Stomach (tissue), 8 donors: ENCODE measurements at regions not wholly inside any gene's neighbourhood (a gene's known extent, or its start where the extent isn't known, plus 50 kb on each side); places are given as distances from the start of the nearest gene placed in this dataset.

Experiments used
- DNase-seq, 2 donors: peaks; one replicate each; pipeline versions ENCODE4 v3.0.0 to v3.0.0-alpha.2; 2013 to 2019
- H3K27ac ChIP-seq, 5 donors: fragments of 200-600 bp in 4 of 5; sonication (generic) in 4 of 5; one replicate each; pipeline ENCODE4 v1.5.1; 2013 to 2019; ENCODE audit warnings: mild to moderate bottlenecking in 1 of 5, moderate library complexity in 1 of 5
- H3K27me3 ChIP-seq, 3 donors: fragments of 200-600 bp; sonication (generic); one replicate each; pipeline ENCODE4 v1.5.1; 2017 to 2019; ENCODE audit warnings: mixed run types in 1 of 3
- H3K36me3 ChIP-seq, 4 donors: fragments of 200-600 bp; sonication (generic); 1 replicate in 3 of 4; 2 replicates in 1 of 4; pipeline ENCODE4 v1.5.1; 2016 to 2019
- H3K4me1 ChIP-seq, 4 donors: fragments of 200-600 bp; sonication (generic); one replicate each; pipeline ENCODE4 v1.5.1; 2016 to 2019
- H3K4me3 ChIP-seq, 4 donors: fragments of 200-600 bp; sonication (generic) in 3 of 4; one replicate each; pipeline ENCODE4 v1.5.1; 2016 to 2019; ENCODE audit warnings: mild to moderate bottlenecking in 1 of 4
- H3K9me3 ChIP-seq, 4 donors: fragments of 200-600 bp; sonication (generic); one replicate each; pipeline ENCODE4 v1.5.1; 2016 to 2019
- EP300 ChIP-seq: sonication (generic); formaldehyde crosslinking; IDR thresholded peaks from one replicate; pipeline ENCODE4 v1.6.1; 2017; ENCODE audit warnings: antibody characterized with exemption
- POLR2A ChIP-seq, 4 donors: fragments of 450-650 bp; IDR thresholded peaks; one replicate each; pipeline ENCODE4 v1.6.1; 2016; ENCODE audit warnings: antibody characterized with exemption in 4 of 4, control low read depth in 2 of 4, mild to moderate bottlenecking in 1 of 4, moderate library complexity in 1 of 4
- POLR2AphosphoS5 ChIP-seq, 3 donors: sonication (generic); formaldehyde crosslinking; IDR thresholded peaks; one replicate each; pipeline ENCODE4 v1.6.1; 2016; ENCODE audit warnings: antibody characterized with exemption in 3 of 3
- WGBS, 5 donors: extraction: QIAGEN DNeasy Blood & Tissue Kit in 3 of 5; methylation state at CpG; one replicate each; pipeline versions ENCODE4 v1.1.5 to v1.1.7; 2013 to 2018; 5-methylcytosine and 5-hydroxymethylcytosine counted together
- intact Hi-C: fragments of 100-400 bp; cut with DNase I; formaldehyde crosslinking; loops from one replicate; pipeline ENCODE4 v1.15.1; 2023; ENCODE audit warnings: low total_unique reads
- TF ChIP-seq, protein P1 (sequence below), 7 experiments: fragments of 450-650 bp in 4 of 7; fragments of 200-600 bp in 3 of 7; sonication (generic) in 3 of 7; IDR thresholded peaks; one replicate each; pipeline ENCODE4 v1.5.1; 2016 to 2019; ENCODE audit warnings: antibody characterized with exemption in 7 of 7, control low read depth in 2 of 7, mild to moderate bottlenecking in 1 of 7
- donor health status: healthy with polysubstance abuse.
- donor health status: Bipolar disorder and iron deficiency.
- donor health status: healthy.

DNA sequence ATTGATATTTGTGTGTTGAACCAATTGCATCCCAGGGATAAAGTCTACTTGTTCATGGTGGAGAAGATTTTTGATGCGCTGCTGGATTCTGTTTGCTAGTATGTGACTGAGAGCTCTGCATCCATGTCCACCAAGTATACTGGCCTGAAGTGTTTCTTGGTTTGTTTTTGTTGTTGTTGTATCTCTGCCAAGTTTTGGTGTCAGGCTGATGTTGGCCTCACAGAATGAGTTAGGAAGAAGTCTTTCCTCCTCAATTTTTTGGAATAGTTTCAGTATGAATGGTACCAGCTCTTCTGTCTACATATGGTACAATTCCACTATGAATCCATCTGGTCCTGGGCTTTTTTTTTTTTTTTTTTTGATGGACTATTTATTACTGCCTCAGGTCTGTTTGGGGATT, 50.9 kb upstream of the OSTN start:
- H3K27ac ChIP-seq, result no peak overlapping the region
- intact Hi-C loops, result no loop called here
- H3K4me1 ChIP-seq, result no peaks in the 10 kb centered on the region
- H3K27me3 ChIP-seq, result no peaks in the 10 kb centered on the region
- no peak for DNase-seq
- 77 to 100% (median 95%) methylated on average over 1 of the region's 1 CpG for WGBS, 5 donors
- no peak overlapping the region for H3K4me3 ChIP-seq
- H3K9me3 ChIP-seq, result peaks cover 0 to 3% (median 0%) of the 10 kb centered on the region in 4 donors
- H3K36me3 ChIP-seq, result no peaks in the 10 kb centered on the region
- TF ChIP-seq, protein P1, sequence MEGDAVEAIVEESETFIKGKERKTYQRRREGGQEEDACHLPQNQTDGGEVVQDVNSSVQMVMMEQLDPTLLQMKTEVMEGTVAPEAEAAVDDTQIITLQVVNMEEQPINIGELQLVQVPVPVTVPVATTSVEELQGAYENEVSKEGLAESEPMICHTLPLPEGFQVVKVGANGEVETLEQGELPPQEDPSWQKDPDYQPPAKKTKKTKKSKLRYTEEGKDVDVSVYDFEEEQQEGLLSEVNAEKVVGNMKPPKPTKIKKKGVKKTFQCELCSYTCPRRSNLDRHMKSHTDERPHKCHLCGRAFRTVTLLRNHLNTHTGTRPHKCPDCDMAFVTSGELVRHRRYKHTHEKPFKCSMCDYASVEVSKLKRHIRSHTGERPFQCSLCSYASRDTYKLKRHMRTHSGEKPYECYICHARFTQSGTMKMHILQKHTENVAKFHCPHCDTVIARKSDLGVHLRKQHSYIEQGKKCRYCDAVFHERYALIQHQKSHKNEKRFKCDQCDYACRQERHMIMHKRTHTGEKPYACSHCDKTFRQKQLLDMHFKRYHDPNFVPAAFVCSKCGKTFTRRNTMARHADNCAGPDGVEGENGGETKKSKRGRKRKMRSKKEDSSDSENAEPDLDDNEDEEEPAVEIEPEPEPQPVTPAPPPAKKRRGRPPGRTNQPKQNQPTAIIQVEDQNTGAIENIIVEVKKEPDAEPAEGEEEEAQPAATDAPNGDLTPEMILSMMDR (IDR thresholded peaks at IDR 0.05), result no peak
- TF ChIP-seq POLR2AphosphoS5 (IDR thresholded peaks at IDR 0.05) (no peak), EP300 (no peak), POLR2A (IDR thresholded peaks at IDR 0.05) (no peak)

DNA sequence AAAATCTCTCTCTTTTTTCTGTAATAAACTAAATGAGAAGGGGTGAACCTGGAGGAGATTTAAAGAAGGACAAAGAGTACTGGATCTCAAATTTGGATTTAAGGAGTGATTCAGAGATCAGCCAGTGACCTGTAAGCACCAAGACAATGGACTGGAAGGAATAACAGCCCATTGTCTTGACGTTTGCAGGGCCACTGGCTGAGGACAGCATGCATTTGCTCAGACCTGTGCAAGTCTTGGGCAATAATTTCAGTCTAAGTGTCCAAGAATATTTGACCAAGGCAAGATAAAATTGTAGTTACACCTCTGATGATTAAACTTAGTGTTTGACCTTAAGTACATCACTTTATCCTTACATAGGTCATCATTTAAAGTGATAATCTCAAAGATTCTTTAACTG, 55.8 kb upstream of the OSTN start:
- no peaks in the 10 kb centered on the region for H3K27me3 ChIP-seq
- DNase-seq, result no peak
- no peak overlapping the region for H3K4me3 ChIP-seq
- WGBS, 5 donors, result 14 to 38% (median 33%) methylated on average over 1 of the region's 1 CpG
- H3K9me3 ChIP-seq, result no peaks in the 10 kb centered on the region
- H3K36me3 ChIP-seq, result no peaks in the 10 kb centered on the region
- TF ChIP-seq EP300, result no peak
- TF ChIP-seq, protein P1 (IDR thresholded peaks at IDR 0.05), result no peak
- TF ChIP-seq POLR2AphosphoS5 (IDR thresholded peaks at IDR 0.05), result no peak
- TF ChIP-seq POLR2A (IDR thresholded peaks at IDR 0.05), result no peak
- no peaks in the 10 kb centered on the region for H3K4me1 ChIP-seq
- intact Hi-C loops, result no loop called here
- H3K27ac ChIP-seq, result no peak overlapping the region

DNA sequence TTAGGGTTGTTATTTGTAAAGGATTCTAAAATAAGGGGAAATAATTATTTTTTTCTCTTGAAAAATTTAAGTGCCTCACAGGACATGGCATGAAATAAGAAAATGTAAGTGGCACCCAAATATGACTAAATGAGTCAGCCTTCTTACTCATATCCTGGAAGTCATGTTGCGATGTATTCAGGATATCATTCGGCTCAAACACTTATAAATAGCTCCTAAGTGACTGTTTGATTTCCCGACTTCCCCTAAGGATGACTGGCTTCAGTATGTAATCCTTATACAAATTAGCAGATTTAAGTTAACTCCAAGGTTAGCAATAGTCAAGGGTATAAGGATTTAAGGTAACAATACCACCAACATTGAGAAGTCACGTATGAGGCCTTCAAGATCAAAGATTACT, 57.3 kb upstream of the OSTN start:
- H3K36me3 ChIP-seq, result no peaks in the 10 kb centered on the region
- no peak overlapping the region for H3K27ac ChIP-seq
- no peak for DNase-seq
- intact Hi-C loops, result no loop called here
- no peak for TF ChIP-seq EP300
- TF ChIP-seq, protein P1 (IDR thresholded peaks at IDR 0.05), result no peak
- no peak for TF ChIP-seq POLR2AphosphoS5 (IDR thresholded peaks at IDR 0.05)
- no peak for TF ChIP-seq POLR2A (IDR thresholded peaks at IDR 0.05)
- no peak overlapping the region for H3K4me3 ChIP-seq
- no peaks in the 10 kb centered on the region for H3K4me1 ChIP-seq
- 66 to 84% (median 79%) methylated on average over 4 of the region's 4 CpGs for WGBS, 5 donors
- no peaks in the 10 kb centered on the region for H3K9me3 ChIP-seq
- no peaks in the 10 kb centered on the region for H3K27me3 ChIP-seq

DNA sequence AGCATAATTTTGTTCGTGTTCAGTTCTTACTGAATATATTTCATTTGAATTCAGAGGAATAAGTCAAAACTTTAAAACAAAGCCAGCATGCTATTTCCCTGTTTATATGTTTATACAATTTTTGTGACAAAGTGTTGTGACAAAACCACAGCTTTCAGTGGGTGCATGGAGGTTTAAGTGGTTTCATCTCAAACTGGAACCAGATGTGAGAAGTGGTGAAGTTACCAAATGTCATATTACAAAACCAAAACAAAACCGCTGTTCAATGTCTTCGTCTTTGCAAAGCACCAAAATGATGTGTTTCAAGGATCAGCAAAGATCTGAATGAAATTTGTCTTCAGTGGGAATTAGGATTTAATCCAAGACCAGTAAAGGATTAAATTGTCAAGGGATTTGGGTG, 59.3 kb upstream of the OSTN start:
- TF ChIP-seq POLR2AphosphoS5 (IDR thresholded peaks at IDR 0.05) (no peak), POLR2A (IDR thresholded peaks at IDR 0.05) (no peak), EP300 (no peak)
- TF ChIP-seq, protein P1 (IDR thresholded peaks at IDR 0.05), result no peak
- no peaks in the 10 kb centered on the region for H3K36me3 ChIP-seq
- intact Hi-C loops, result no loop called here
- H3K27me3 ChIP-seq, result no peaks in the 10 kb centered on the region
- no peaks in the 10 kb centered on the region for H3K9me3 ChIP-seq
- H3K4me3 ChIP-seq, result no peak overlapping the region
- H3K4me1 ChIP-seq, result no peaks in the 10 kb centered on the region
- DNase-seq, result no peak
- WGBS, 5 donors, result 59 to 81% (median 78%) methylated on average over 3 of the region's 3 CpGs
- H3K27ac ChIP-seq, result no peak overlapping the region
